Ovary (tissue), 7 donors: ENCODE measurements at regions not wholly inside any gene's neighbourhood (a gene's known extent, or its start where the extent isn't known, plus 50 kb on each side); places are given as distances from the start of the nearest gene placed in this dataset.

Experiments
- DNase-seq, 5 donors: peaks; one replicate each; pipeline ENCODE4 v3.0.0-alpha.2; 2019 to 2020
- H3K27ac ChIP-seq, 2 donors: fragments of 200-600 bp; one replicate each; pipeline versions ENCODE4 v1.5.1 to v1.8.0; 2019 to 2022
- H3K27me3 ChIP-seq: fragments of 200-600 bp; one replicate; pipeline ENCODE4 v1.8.0; 2022
- H3K36me3 ChIP-seq: fragments of 200-600 bp; sonication (generic); one replicate; pipeline ENCODE4 v1.5.1; 2019
- H3K4me1 ChIP-seq: one replicate; pipeline ENCODE4 v1.8.1; 2013; ENCODE audit warnings: mild to moderate bottlenecking, moderate library complexity; ENCODE audit not compliant: insufficient read depth
- H3K4me3 ChIP-seq: fragments of 200-600 bp; sonication (generic); one replicate; pipeline ENCODE4 v1.5.1; 2017
- H3K9me3 ChIP-seq, 2 donors: fragments of 200-600 bp in 1 of 2; sonication (generic) in 1 of 2; one replicate each; pipeline versions ENCODE4 v1.5.1 to v1.8.1; 2013 to 2019; ENCODE audit warnings: mild to moderate bottlenecking in 1 of 2, moderate library complexity in 1 of 2
- EP300 ChIP-seq: sonication (generic); formaldehyde crosslinking; IDR thresholded peaks from one replicate; pipeline ENCODE4 v1.6.1; 2017; ENCODE audit warnings: antibody characterized with exemption
- POLR2A ChIP-seq: fragments of 450-650 bp; IDR thresholded peaks from one replicate; pipeline ENCODE4 v1.6.1; 2017; ENCODE audit warnings: antibody characterized with exemption, mild to moderate bottlenecking, moderate library complexity
- WGBS, 3 donors: extraction: QIAGEN DNeasy Blood & Tissue Kit in 1 of 3; methylation state at CpG; one replicate each; pipeline versions ENCODE4 v1.1.5 to v1.1.7; 2013 to 2017; 5-methylcytosine and 5-hydroxymethylcytosine counted together
- intact Hi-C, 4 donors: fragments of 100-400 bp; cut with DNase I; formaldehyde crosslinking; loops; one replicate each; pipeline versions ENCODE4 v1.11.0 to v1.15.1; 2022 to 2023
- TF ChIP-seq, protein P1 (sequence below), 3 donors: fragments of 450-650 bp in 2 of 3; fragments of 200-600 bp in 1 of 3; IDR thresholded peaks; one replicate each; pipeline versions ENCODE4 v1.5.1 to v1.8.0; 2016 to 2022; ENCODE audit warnings: antibody characterized with exemption in 3 of 3, mild to moderate bottlenecking in 1 of 3
- donor health status: DM: no; HTN: no; CAD: no; lungs with moderate emphysema.
- donor health status: DM: no; HTN: no; CAD: no.
- donor health status: Bipolar disorder and iron deficiency.
- donor health status: DM: no; HTN: no; CAD: no.
- donor health status: DM: yes; HTN: yes; CAD: no.

GRCh38 chr1:199778324-199778955 lies 249.1 kb upstream of the NR5A2 start:
- no peak for DNase-seq
- Histone ChIP-seq H3K27ac (no peak overlapping the region), H3K27me3 (no peaks in the 10 kb centered on the region), H3K4me3 (no peak overlapping the region), H3K9me3 (no peaks in the 10 kb centered on the region), H3K36me3 (no peaks in the 10 kb centered on the region), H3K4me1 (no peaks in the 10 kb centered on the region)
- WGBS, 3 donors, result 10 to 15% (median 11%) methylated on average over 3 of the region's 3 CpGs
- TF ChIP-seq, protein P1, sequence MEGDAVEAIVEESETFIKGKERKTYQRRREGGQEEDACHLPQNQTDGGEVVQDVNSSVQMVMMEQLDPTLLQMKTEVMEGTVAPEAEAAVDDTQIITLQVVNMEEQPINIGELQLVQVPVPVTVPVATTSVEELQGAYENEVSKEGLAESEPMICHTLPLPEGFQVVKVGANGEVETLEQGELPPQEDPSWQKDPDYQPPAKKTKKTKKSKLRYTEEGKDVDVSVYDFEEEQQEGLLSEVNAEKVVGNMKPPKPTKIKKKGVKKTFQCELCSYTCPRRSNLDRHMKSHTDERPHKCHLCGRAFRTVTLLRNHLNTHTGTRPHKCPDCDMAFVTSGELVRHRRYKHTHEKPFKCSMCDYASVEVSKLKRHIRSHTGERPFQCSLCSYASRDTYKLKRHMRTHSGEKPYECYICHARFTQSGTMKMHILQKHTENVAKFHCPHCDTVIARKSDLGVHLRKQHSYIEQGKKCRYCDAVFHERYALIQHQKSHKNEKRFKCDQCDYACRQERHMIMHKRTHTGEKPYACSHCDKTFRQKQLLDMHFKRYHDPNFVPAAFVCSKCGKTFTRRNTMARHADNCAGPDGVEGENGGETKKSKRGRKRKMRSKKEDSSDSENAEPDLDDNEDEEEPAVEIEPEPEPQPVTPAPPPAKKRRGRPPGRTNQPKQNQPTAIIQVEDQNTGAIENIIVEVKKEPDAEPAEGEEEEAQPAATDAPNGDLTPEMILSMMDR (IDR thresholded peaks at IDR 0.05), result no peak
- TF ChIP-seq EP300, result no peak
- TF ChIP-seq POLR2A, result no peak
- intact Hi-C loops, result no loop called here

- Histone ChIP-seq H3K4me3 (no peak overlapping the region), H3K27me3 (no peaks in the 10 kb centered on the region)
- intact Hi-C loops, result no loop called here
Observed at GRCh38 chr1:199780091-199780490, 247.4 kb upstream of the NR5A2 start.

GRCh38 chr1:199780948-199781670 lies 246.4 kb upstream of the NR5A2 start:
- DNase-seq, result no peak
- Histone ChIP-seq H3K4me3 (no peak overlapping the region), H3K36me3 (no peaks in the 10 kb centered on the region), H3K27ac (no peak overlapping the region), H3K9me3 (no peaks in the 10 kb centered on the region), H3K27me3 (no peaks in the 10 kb centered on the region), H3K4me1 (no peaks in the 10 kb centered on the region)
- WGBS, 3 donors, result 95 to 96% (median 96%) methylated on average over 2 of the region's 2 CpGs
- TF ChIP-seq EP300 (no peak), POLR2A (no peak)
- TF ChIP-seq, protein P1 (IDR thresholded peaks at IDR 0.05), result no peak
- intact Hi-C loops, result no loop called here

More at GRCh38 chr1:199780091-199780490, 247.4 kb upstream of the NR5A2 start:
- H3K36me3 ChIP-seq, result no peaks in the 10 kb centered on the region
- H3K4me1 ChIP-seq, result no peaks in the 10 kb centered on the region
- H3K27ac ChIP-seq, result no peak overlapping the region
- H3K9me3 ChIP-seq, result no peaks in the 10 kb centered on the region
- DNase-seq, result no peak
- WGBS, 3 donors, result 88 to 93% (median 90%) methylated on average over 5 of the region's 5 CpGs
- TF ChIP-seq POLR2A, result no peak
- TF ChIP-seq, protein P1 (IDR thresholded peaks at IDR 0.05), result no peak
- TF ChIP-seq EP300, result no peak

- Histone ChIP-seq H3K27me3 (no peaks in the 10 kb centered on the region), H3K4me3 (no peak overlapping the region), H3K4me1 (no peaks in the 10 kb centered on the region), H3K9me3 (no peaks in the 10 kb centered on the region), H3K27ac (no peak overlapping the region), H3K36me3 (no peaks in the 10 kb centered on the region)
- DNase-seq, result no peak
- WGBS, 3 donors, result 49 to 57% (median 53%) methylated on average over 2 of the region's 2 CpGs
- intact Hi-C loops, result no loop called here
- TF ChIP-seq POLR2A (no peak), EP300 (no peak)
- TF ChIP-seq, protein P1 (IDR thresholded peaks at IDR 0.05), result no peak
Observed at GRCh38 chr1:199784138-199784895, 243.2 kb upstream of the NR5A2 start.
